ENCODE measurements at regions not wholly inside any gene's neighbourhood (a gene's known extent, or its start where the extent isn't known, plus 50 kb on each side); places are given as distances from the start of the nearest gene placed in this dataset.

DNA sequence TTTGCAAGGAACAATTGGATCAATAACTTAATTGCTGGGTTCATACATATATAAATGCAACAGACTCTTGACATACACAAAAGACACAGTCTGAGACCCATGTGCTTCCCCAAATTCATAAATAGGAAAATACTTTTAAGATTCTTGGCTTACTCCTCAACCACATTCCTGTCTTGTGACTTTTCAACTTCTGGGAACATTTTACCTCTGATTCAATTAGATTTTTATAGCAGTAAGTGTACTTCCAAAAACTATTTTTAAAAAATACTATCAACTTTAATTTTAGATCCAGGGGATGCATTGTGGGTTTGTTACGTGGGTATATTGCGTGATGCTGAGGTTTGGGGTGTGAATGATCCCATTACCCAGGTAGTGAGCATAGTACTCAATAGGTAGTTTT is 406.7 kb downstream of the RPS6KC1 start:
- TF ChIP-seq, protein P1, sequence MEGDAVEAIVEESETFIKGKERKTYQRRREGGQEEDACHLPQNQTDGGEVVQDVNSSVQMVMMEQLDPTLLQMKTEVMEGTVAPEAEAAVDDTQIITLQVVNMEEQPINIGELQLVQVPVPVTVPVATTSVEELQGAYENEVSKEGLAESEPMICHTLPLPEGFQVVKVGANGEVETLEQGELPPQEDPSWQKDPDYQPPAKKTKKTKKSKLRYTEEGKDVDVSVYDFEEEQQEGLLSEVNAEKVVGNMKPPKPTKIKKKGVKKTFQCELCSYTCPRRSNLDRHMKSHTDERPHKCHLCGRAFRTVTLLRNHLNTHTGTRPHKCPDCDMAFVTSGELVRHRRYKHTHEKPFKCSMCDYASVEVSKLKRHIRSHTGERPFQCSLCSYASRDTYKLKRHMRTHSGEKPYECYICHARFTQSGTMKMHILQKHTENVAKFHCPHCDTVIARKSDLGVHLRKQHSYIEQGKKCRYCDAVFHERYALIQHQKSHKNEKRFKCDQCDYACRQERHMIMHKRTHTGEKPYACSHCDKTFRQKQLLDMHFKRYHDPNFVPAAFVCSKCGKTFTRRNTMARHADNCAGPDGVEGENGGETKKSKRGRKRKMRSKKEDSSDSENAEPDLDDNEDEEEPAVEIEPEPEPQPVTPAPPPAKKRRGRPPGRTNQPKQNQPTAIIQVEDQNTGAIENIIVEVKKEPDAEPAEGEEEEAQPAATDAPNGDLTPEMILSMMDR (IDR thresholded peaks at IDR 0.05): no peak
- TF ChIP-seq EZH2 (IDR thresholded peaks at IDR 0.05) (no peak), EZH2phosphoT487 (IDR thresholded peaks at IDR 0.05) (no peak)

Data from neural progenitor cell (in vitro differentiated cells).